Panc1 (cell line): ENCODE measurements at regions not wholly inside any gene's neighbourhood (a gene's known extent, or its start where the extent isn't known, plus 50 kb on each side); places are given as distances from the start of the nearest gene placed in this dataset.

Experiments
- POLR2AphosphoS5 ChIP-seq: IDR thresholded peaks from 2 replicates; pipeline ENCODE4 v1.6.1; 2012; ENCODE audit warnings: mild to moderate bottlenecking, low read depth, low read length, moderate library complexity
- REST ChIP-seq, 2 experiments: IDR thresholded peaks; 2 replicates each; pipeline ENCODE4 v1.6.1; 2011 to 2012; ENCODE audit warnings: low read depth in 2 of 2, control low read depth in 1 of 2, low read length in 1 of 2, mild to moderate bottlenecking in 1 of 2, moderate library complexity in 1 of 2; ENCODE audit not compliant: insufficient read depth in 1 of 2
- SIN3A ChIP-seq: IDR thresholded peaks from 2 replicates; pipeline ENCODE4 v1.6.1; 2012; ENCODE audit warnings: low read depth, mild to moderate bottlenecking, low read length, moderate library complexity, borderline replicate concordance; ENCODE audit not compliant: insufficient read depth
- TCF7L2 ChIP-seq: IDR thresholded peaks from 2 replicates; pipeline ENCODE4 v1.6.1; 2011; ENCODE audit warnings: mild to moderate bottlenecking, low read depth, low read length, inconsistent platforms
- TF ChIP-seq, protein P1 (sequence below): fragments of 450-650 bp; IDR thresholded peaks from 2 replicates; pipeline ENCODE4 v1.5.1; 2017; ENCODE audit warnings: mild to moderate bottlenecking

DNA sequence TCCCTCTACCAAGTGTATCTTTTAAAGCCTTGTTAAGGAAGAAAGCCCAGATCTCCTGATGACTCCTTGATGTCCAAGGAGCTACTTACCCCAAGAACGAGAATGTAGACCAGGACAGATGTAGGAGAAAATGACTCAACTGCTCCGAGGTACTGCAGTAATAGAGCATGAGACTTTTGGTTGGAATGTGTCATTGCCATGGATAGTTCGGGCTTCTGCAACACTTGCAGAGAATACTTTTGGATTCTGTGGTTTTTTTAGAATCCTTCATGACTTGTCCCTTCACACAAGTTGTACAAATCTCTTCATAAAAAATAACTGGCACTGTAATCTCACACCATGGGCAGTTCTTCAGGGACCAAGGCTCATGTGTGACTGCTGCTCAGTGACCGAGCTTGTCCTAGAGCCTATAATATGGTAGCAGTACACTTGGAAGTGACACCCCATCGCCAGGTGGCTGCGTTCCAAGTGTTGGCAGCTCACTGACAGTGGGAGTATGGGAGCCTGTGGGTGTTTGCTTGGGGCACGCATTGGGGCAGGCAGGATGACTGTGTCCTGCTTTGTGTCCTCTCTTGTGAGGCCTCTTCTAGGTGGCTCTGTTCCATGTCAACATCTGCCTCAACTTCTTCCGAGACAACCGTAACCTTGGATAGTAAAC is 87.9 kb upstream of the WDR1 start:
- TF ChIP-seq, protein P1, sequence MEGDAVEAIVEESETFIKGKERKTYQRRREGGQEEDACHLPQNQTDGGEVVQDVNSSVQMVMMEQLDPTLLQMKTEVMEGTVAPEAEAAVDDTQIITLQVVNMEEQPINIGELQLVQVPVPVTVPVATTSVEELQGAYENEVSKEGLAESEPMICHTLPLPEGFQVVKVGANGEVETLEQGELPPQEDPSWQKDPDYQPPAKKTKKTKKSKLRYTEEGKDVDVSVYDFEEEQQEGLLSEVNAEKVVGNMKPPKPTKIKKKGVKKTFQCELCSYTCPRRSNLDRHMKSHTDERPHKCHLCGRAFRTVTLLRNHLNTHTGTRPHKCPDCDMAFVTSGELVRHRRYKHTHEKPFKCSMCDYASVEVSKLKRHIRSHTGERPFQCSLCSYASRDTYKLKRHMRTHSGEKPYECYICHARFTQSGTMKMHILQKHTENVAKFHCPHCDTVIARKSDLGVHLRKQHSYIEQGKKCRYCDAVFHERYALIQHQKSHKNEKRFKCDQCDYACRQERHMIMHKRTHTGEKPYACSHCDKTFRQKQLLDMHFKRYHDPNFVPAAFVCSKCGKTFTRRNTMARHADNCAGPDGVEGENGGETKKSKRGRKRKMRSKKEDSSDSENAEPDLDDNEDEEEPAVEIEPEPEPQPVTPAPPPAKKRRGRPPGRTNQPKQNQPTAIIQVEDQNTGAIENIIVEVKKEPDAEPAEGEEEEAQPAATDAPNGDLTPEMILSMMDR: no peak
- TF ChIP-seq POLR2AphosphoS5 (no peak), REST (IDR thresholded peaks at IDR 0.05; ENCODE audit: insufficient read depth in 1 of 2, low read depth in 2 of 2, low read length in 1 of 2) (no peak), TCF7L2 (no peak), SIN3A (no peak)
